ENCODE measurements at regions not wholly inside any gene's neighbourhood (a gene's known extent, or its start where the extent isn't known, plus 50 kb on each side); places are given as distances from the start of the nearest gene placed in this dataset.

DNA sequence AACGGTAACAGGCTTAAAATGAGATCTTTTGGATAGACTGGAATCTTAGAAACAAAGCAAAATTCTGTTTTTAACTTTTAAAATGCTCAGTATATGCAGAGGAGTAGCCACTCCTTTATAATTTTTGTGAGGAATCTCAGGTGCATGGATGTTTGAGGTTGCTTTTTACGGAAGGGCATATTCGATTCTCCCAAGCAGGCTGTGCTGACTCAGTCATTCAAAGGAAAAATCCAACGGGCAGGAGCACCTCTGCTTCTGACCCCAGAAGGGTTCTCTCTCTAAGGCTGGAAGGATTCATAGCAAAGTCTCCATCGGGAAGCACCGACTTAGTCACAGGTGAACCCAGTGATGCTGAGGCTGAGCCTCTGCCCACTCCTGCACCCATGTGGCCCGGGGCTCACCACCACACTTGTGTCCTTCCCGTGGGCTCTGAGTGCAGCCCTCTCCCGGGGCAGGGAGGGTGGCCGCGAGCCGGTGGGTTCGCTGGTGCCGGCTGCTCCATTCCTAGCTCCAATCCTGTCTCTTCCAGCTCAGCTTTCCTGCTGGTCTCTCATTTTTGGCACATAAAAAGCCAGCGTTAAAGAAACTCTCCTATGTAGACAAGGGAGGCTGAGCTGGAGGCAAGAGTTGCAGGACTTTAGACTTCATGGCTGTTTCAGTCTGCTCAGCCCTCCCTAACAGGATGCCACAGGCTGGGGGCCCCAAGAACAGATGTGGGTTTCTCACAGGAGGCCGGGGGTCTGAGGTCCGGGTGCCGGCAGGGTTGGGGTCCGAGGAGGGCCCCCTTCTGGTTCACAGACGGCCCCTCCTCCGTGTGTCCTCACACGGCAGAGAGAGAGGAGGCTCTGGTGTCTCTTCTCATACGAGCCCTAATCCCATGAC is 135.6 kb upstream of the LPCAT1 start:
- TF ChIP-seq, protein P1, sequence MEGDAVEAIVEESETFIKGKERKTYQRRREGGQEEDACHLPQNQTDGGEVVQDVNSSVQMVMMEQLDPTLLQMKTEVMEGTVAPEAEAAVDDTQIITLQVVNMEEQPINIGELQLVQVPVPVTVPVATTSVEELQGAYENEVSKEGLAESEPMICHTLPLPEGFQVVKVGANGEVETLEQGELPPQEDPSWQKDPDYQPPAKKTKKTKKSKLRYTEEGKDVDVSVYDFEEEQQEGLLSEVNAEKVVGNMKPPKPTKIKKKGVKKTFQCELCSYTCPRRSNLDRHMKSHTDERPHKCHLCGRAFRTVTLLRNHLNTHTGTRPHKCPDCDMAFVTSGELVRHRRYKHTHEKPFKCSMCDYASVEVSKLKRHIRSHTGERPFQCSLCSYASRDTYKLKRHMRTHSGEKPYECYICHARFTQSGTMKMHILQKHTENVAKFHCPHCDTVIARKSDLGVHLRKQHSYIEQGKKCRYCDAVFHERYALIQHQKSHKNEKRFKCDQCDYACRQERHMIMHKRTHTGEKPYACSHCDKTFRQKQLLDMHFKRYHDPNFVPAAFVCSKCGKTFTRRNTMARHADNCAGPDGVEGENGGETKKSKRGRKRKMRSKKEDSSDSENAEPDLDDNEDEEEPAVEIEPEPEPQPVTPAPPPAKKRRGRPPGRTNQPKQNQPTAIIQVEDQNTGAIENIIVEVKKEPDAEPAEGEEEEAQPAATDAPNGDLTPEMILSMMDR (IDR thresholded peaks at IDR 0.05; ENCODE audit: low read depth, low read length, missing control alignments): no peak
- no peak for DNase-seq (ENCODE audit: low read depth)
- H3K4me3 ChIP-seq (ENCODE audit: low read depth, low read length): no peak overlapping the region

DNA sequence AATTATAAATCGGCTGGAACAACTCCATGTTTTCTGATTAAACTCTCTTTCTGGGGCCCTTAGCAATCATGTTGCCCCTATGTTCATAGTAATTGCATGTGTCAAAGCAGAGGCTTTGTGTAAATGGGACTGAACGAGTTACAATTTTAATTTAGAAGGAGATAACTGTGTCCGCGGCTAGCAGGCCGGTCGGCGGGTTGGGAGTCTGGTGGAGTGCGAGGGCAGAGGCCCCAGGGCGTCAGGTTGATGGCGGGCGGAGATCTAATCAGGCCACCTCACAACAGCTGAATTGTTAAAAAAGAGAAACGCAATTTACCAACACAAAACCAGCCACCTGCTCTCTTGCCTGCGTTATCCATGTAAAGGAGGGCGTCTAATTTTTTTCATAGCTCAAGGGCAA is 134.9 kb upstream of the LPCAT1 start:
- no peak overlapping the region for H3K4me3 ChIP-seq (ENCODE audit: low read depth, low read length)
- DNase-seq (ENCODE audit: low read depth): no peak
- TF ChIP-seq, protein P1 (IDR thresholded peaks at IDR 0.05; ENCODE audit: low read depth, low read length, missing control alignments): no peak

DNA sequence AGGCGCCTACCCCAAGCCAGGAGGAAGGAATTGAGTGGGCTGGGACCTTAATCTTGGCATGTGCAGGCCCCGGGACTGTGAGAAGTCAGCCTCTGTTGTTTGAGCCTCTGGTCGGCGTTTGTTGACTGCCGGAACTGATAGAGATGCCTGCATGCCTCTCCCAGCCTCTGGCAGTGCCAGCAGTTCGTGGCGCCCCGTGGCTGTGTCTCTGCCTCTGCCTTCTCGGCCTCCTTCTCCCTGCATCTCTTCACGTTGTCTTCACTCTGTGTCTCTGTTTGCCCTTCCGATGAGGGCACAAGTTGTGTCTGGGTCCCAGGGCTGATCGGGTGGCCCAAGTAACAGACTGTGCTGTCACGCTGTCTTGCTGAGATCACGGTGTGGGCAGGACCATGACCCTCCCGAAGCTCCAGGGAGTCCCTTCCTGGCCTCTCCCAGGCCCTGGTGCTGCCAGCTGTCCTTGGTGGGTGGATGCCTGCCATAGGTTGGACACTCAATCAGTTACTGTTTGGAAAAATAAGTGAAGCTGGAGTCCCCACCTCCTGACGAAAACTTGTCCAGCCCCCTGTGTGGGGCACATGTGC is 133.5 kb upstream of the LPCAT1 start:
- TF ChIP-seq, protein P1 (IDR thresholded peaks at IDR 0.05; ENCODE audit: low read depth, low read length, missing control alignments): no peak
- DNase-seq (ENCODE audit: low read depth): no peak
- no peak overlapping the region for H3K4me3 ChIP-seq (ENCODE audit: low read depth, low read length)

DNA sequence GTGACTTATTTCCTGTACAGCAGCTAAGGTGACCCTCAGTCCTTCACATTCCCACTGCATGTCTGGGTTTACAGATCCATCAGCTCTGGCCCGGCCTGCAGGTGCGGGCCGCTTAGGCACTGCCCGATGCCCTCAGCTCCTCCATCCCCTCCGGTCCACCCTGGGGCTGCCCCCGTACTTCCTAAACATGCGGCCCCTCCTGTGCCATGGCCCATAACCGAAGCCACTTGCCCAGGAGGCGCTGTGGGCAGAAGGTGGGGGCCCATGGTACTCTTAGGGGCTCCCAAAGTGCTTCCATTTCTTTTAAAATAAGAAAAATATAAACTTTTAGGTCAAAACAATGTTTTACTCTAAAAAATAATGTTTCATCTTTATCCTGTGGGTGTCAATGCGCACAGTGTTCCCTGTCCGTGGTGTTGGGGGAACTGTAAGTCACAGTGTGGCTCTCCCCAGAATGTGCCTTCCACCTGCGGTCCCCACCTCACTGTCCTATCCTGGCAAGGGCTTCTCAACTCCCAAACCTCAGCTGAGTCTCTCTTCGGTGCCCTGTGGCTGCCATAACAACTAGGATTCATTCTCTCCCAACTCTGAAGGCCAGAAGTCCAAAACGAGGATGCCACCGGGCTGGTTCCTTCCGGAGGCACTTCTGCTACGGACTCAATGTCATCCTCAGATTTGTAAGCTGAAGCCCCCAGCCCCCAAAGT is 132.7 kb upstream of the LPCAT1 start:
- H3K4me3 ChIP-seq (ENCODE audit: low read depth, low read length): no peak overlapping the region
- TF ChIP-seq, protein P1 (IDR thresholded peaks at IDR 0.05; ENCODE audit: low read depth, low read length, missing control alignments): no peak
- DNase-seq (ENCODE audit: low read depth): no peak

DNA sequence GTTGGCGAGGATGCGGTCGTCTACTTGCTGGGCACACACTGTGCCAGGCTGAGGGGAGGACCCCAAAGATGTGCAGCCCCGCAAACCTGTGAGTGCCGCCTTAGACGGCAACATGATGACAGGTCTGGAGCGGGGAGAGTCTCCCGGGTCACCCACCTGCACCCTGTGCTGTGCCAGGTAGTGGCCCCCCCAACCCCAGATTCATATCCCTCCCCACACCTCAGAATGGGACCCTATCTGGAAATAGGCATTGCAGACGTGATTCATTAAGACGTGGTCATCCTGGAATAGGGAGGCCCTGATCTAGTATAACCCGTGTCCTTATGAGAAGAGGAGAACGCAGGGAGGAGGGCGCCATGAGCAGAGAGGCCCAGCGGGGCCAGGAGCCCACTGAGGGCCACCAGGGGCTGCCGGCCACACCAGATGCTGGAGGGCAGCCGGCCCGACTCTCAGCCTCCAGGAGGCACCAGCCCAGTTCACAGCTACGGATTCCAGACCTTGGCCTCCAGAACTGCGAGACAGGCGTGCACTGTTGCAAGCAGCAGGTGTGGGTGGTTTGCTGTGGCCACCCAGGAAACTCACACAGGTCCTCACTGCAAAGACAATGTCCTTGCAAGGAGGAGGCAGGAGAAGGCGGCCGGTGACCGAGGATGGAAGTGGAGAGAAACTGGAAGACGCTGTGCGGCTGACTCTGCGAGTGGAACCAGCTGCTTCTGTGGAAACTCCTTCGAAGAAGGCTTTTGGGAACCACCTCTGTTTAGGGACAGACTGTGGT is 131.9 kb upstream of the LPCAT1 start:
- no peak overlapping the region for H3K4me3 ChIP-seq (ENCODE audit: low read depth, low read length)
- no peak for DNase-seq (ENCODE audit: low read depth)
- TF ChIP-seq, protein P1 (IDR thresholded peaks at IDR 0.05; ENCODE audit: low read depth, low read length, missing control alignments): no peak

DNA sequence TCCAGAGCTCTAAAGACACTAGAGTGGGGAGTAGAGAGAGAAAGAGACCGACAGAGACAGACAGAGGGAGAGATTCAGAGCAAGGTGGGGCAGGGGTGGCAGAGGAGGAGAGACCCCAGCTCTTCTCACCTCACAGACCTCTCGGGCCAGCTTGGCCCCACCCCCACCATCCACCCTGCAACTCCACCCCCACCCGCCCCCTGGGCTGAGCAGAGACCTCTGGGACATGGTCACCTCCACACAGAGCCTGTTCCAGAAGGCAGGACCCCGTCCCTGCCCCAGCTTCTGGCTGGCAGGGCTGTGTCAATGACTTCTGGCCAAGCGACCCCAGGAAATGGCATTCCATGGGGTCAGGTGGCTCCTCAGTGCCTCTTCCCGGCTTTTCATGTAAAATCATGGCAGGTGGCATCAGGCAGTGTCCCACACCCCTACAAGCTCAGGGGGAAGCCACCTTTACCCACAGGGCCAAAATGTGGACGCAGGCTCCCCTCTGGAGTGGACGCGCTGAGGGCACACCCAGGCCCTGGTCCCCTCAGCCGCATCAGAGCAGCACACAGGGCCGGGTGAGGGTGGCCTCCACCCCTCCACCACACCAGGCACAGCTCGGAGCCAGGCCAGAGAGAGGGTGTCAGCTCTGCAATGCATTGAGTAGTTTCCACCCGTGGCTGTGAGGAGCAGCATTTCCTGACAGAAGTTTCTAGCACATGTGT is 131.2 kb upstream of the LPCAT1 start:
- no peak for DNase-seq (ENCODE audit: low read depth)
- TF ChIP-seq, protein P1 (IDR thresholded peaks at IDR 0.05; ENCODE audit: low read depth, low read length, missing control alignments): no peak
- no peak overlapping the region for H3K4me3 ChIP-seq (ENCODE audit: low read depth, low read length)
